ENCODE measurements at regions not wholly inside any gene's neighbourhood (a gene's known extent, or its start where the extent isn't known, plus 50 kb on each side); places are given as distances from the start of the nearest gene placed in this dataset.

DNA sequence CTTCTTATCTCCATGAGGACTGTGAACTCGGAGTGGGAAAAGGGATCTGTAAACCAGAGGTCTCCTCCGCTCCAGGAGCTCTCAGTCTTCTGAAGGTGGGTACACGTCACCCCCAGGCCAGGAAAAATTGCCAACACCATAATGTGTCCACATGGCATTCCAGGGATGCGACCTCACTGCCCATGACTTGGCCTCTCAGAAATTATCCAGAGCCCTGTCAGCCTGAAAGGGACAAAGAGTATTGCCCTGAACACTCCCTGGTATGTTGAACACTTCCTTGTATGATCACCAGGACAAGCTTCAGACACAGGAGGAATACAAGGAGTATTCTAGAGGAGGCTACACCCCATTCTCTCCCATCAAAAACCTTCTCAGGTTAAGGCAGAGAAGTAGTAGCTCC, 81.0 kb upstream of the SLC7A1 start:
- TF ChIP-seq, protein P1, sequence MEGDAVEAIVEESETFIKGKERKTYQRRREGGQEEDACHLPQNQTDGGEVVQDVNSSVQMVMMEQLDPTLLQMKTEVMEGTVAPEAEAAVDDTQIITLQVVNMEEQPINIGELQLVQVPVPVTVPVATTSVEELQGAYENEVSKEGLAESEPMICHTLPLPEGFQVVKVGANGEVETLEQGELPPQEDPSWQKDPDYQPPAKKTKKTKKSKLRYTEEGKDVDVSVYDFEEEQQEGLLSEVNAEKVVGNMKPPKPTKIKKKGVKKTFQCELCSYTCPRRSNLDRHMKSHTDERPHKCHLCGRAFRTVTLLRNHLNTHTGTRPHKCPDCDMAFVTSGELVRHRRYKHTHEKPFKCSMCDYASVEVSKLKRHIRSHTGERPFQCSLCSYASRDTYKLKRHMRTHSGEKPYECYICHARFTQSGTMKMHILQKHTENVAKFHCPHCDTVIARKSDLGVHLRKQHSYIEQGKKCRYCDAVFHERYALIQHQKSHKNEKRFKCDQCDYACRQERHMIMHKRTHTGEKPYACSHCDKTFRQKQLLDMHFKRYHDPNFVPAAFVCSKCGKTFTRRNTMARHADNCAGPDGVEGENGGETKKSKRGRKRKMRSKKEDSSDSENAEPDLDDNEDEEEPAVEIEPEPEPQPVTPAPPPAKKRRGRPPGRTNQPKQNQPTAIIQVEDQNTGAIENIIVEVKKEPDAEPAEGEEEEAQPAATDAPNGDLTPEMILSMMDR (IDR thresholded peaks at IDR 0.05): no peak
- TF ChIP-seq POLR2A (IDR thresholded peaks at IDR 0.05): no peak

All from heart left ventricle (tissue), 13 donors.